DOHH2 (cell line): ENCODE measurements at regions not wholly inside any gene's neighbourhood (a gene's known extent, or its start where the extent isn't known, plus 50 kb on each side); places are given as distances from the start of the nearest gene placed in this dataset.

Experiments used
- H3F3A ChIP-seq: fragments of 200-600 bp; sonication (generic), shearing (Covaris generic); 2 replicates; pipeline ENCODE4 v1.6.0; 2016; ENCODE audit warnings: antibody characterized with exemption, mild to moderate bottlenecking; ENCODE audit not compliant: control insufficient read depth, insufficient read depth
- H3K27ac ChIP-seq: fragments of 200-600 bp; sonication (generic); 2 replicates; pipeline ENCODE4 v1.5.1; 2014; ENCODE audit warnings: low read depth, mild to moderate bottlenecking, low read length, moderate library complexity
- H3K27me3 ChIP-seq: fragments of 200-600 bp; sonication (generic); 2 replicates; pipeline ENCODE4 v1.6.1; 2014; ENCODE audit warnings: mild to moderate bottlenecking, low read length, mixed read lengths; ENCODE audit not compliant: control insufficient read depth
- H3K36me3 ChIP-seq: fragments of 200-600 bp; sonication (generic); 2 replicates; pipeline ENCODE4 v1.6.1; 2014; ENCODE audit warnings: mild to moderate bottlenecking, low read length, moderate library complexity, mixed read lengths; ENCODE audit not compliant: control insufficient read depth
- H3K4me1 ChIP-seq: fragments of 200-600 bp; sonication (generic); 2 replicates; pipeline ENCODE4 v1.6.1; 2014; ENCODE audit warnings: mild to moderate bottlenecking, low read length, mixed read lengths; ENCODE audit not compliant: control insufficient read depth
- H3K4me2 ChIP-seq: fragments of 200-600 bp; sonication (generic); 2 replicates; pipeline ENCODE4 v1.6.0; 2014; ENCODE audit warnings: mild to moderate bottlenecking, low read length, moderate library complexity
- H3K4me3 ChIP-seq: fragments of 200-600 bp; sonication (generic); 2 replicates; pipeline ENCODE4 v1.5.1; 2014; ENCODE audit warnings: mild to moderate bottlenecking, low read length, mixed read lengths
- H3K79me2 ChIP-seq: fragments of 200-600 bp; sonication (generic); 2 replicates; pipeline ENCODE4 v1.6.1; 2014; ENCODE audit warnings: mild to moderate bottlenecking, low read length, mixed read lengths; ENCODE audit not compliant: control insufficient read depth
- H3K9me2 ChIP-seq: fragments of 200-600 bp; sonication (generic); replicated peaks from 2 replicates; pipeline ENCODE4 v1.6.1; 2014; ENCODE audit warnings: mild to moderate bottlenecking, low read length, mixed read lengths; ENCODE audit not compliant: control insufficient read depth
- H3K9me3 ChIP-seq: fragments of 200-600 bp; sonication (generic); 2 replicates; pipeline ENCODE4 v1.6.1; 2014; ENCODE audit warnings: antibody characterized with exemption, low read length, mixed read lengths; ENCODE audit not compliant: control insufficient read depth, insufficient read depth
- H4K20me1 ChIP-seq: fragments of 200-600 bp; sonication (generic); 2 replicates; pipeline ENCODE4 v1.6.0; 2014; ENCODE audit warnings: low read depth, mild to moderate bottlenecking, antibody characterized with exemption, low read length, moderate library complexity; ENCODE audit not compliant: control insufficient read depth, insufficient read depth
- CTCF ChIP-seq: fragments of 200-600 bp; sonication (generic); IDR thresholded peaks from one replicate; pipeline ENCODE4 v1.5.1; 2014; ENCODE audit warnings: antibody characterized with exemption, mild to moderate bottlenecking, low read depth, low read length; ENCODE audit not compliant: poor library complexity, severe bottlenecking
- EZH2phosphoT487 ChIP-seq: fragments of 200-600 bp; sonication (generic); IDR thresholded peaks from 2 replicates; pipeline ENCODE4 v1.6.1; 2017; ENCODE audit warnings: borderline replicate concordance, mild to moderate bottlenecking, antibody characterized with exemption, low read length, moderate library complexity, mixed read lengths

- H3K9me2 ChIP-seq = no peaks in the 10 kb centered on the region
- peaks cover 6% of the 10 kb centered on the region; the same call in 1 of the 2 replicates for H3K27me3 ChIP-seq
- H3K4me3 ChIP-seq = no peak overlapping the region
- no peaks in the 10 kb centered on the region for H3K36me3 ChIP-seq
- H3F3A ChIP-seq = no peaks in the 10 kb centered on the region
- no peaks in the 10 kb centered on the region for H3K9me3 ChIP-seq
- no peaks in the 10 kb centered on the region for H4K20me1 ChIP-seq
- no peaks in the 10 kb centered on the region for H3K4me1 ChIP-seq
- H3K79me2 ChIP-seq = no peaks in the 10 kb centered on the region
- no peak overlapping the region for H3K4me2 ChIP-seq
- no peak for TF ChIP-seq EZH2phosphoT487
- no peak for TF ChIP-seq CTCF
- no peak overlapping the region for H3K27ac ChIP-seq
These were observed 52.0 kb downstream of the OLIG1 start for GRCh38 chr21:33121715-33122475.

- H3K79me2 ChIP-seq = no peaks in the 10 kb centered on the region
- H3K9me3 ChIP-seq = no peaks in the 10 kb centered on the region
- no peaks in the 10 kb centered on the region for H3K4me1 ChIP-seq
- H3F3A ChIP-seq = no peaks in the 10 kb centered on the region
- H3K9me2 ChIP-seq = no peaks in the 10 kb centered on the region
- H4K20me1 ChIP-seq = no peaks in the 10 kb centered on the region
- H3K27me3 ChIP-seq = peaks cover 8% of the 10 kb centered on the region; the same call in 1 of the 2 replicates
- no peak overlapping the region for H3K4me2 ChIP-seq
- no peak for TF ChIP-seq EZH2phosphoT487
- no peak for TF ChIP-seq CTCF
- no peak overlapping the region for H3K4me3 ChIP-seq
- H3K36me3 ChIP-seq = no peaks in the 10 kb centered on the region
- H3K27ac ChIP-seq = no peak overlapping the region
These were observed 52.6 kb downstream of the OLIG1 start for GRCh38 chr21:33122507-33122906.

GRCh38 chr21:33123374-33124123, 53.6 kb downstream of the OLIG1 start:
- Histone ChIP-seq H3K27me3 (peaks cover 9% of the 10 kb centered on the region; the same call in 1 of the 2 replicates), H3F3A (no peaks in the 10 kb centered on the region)

More at GRCh38 chr21:33123374-33124123, 53.6 kb downstream of the OLIG1 start:
- Histone ChIP-seq H3K4me1 (no peaks in the 10 kb centered on the region), H3K4me2 (no peak overlapping the region), H3K36me3 (no peaks in the 10 kb centered on the region), H3K4me3 (no peak overlapping the region), H3K9me3 (no peaks in the 10 kb centered on the region), H3K27ac (no peak overlapping the region), H4K20me1 (no peaks in the 10 kb centered on the region), H3K79me2 (no peaks in the 10 kb centered on the region), H3K9me2 (no peaks in the 10 kb centered on the region)
- TF ChIP-seq CTCF = no peak
- TF ChIP-seq EZH2phosphoT487 = no peak
